Stomach (tissue), 4 donors: ENCODE measurements at regions not wholly inside any gene's neighbourhood (a gene's known extent, or its start where the extent isn't known, plus 50 kb on each side); places are given as distances from the start of the nearest gene placed in this dataset.

Experiments
- CTCF ChIP-seq, 7 experiments: fragments of 450-650 bp in 4 of 7; fragments of 200-600 bp in 3 of 7; sonication (generic) in 3 of 7; IDR thresholded peaks; one replicate each; pipeline ENCODE4 v1.5.1; 2016 to 2019; ENCODE audit warnings: antibody characterized with exemption in 7 of 7, control low read depth in 2 of 7, mild to moderate bottlenecking in 1 of 7
- POLR2A ChIP-seq, 4 donors: fragments of 450-650 bp; IDR thresholded peaks; one replicate each; pipeline ENCODE4 v1.6.1; 2016; ENCODE audit warnings: antibody characterized with exemption in 4 of 4, control low read depth in 2 of 4, mild to moderate bottlenecking in 1 of 4, moderate library complexity in 1 of 4

- TF ChIP-seq CTCF (IDR thresholded peaks at IDR 0.05) (no peak), POLR2A (IDR thresholded peaks at IDR 0.05) (no peak)
Measured at GRCh38 chr2:10980071-10980470, 68.3 kb downstream of the KCNF1 start.
